K562 (cell line): ENCODE measurements at regions not wholly inside any gene's neighbourhood (a gene's known extent, or its start where the extent isn't known, plus 50 kb on each side); places are given as distances from the start of the nearest gene placed in this dataset.

Experiments
- ATAC-seq: fragments of 200-7000 bp; cut with Tn5 transposase; 3 replicates; pipeline ENCODE4 v1.9.1; 2020; ENCODE audit warnings: moderate library complexity
- BruUV-seq: library from RNA; stranded (reverse); fragments of 400-500 nt; replicated peaks from 2 replicates; lab custom pipeline; 2021; lab: Mats Ljungman, UMichigan
- CTCF ChIA-PET: fragments of 300-600 bp; formaldehyde crosslinking; extraction: SDS; loops from one replicate; lab custom pipeline; 2021; ENCODE audit warnings: low intra/inter-chr PET ratio; lab: Yijun Ruan, JAX
- POLR2A ChIA-PET: fragments of 300-600, 350-650 bp; sonication (Branson Sonifier 250); formaldehyde crosslinking; extraction: SDS; loops from one replicate; lab custom pipeline; 2021; ENCODE audit warnings: antibody characterized with exemption, inconsistent platforms; lab: Yijun Ruan, JAX
- DNase-seq, 4 experiments: peaks; one replicate each; pipeline versions ENCODE4 v3.0.0 to v3.0.0-alpha.2; 2011 to 2018; ENCODE audit warnings: low spot score in 3 of 4, mixed read lengths in 3 of 4; ENCODE audit errors: extremely low read depth in 1 of 4
- FAIRE-seq: peaks from 2 replicates; lab custom pipeline; 2011; peaks lifted over from hg19 to GRCh38; lab: Jason Lieb, UNC
- H2AFZ ChIP-seq: 2 replicates; pipeline ENCODE4 v1.6.0; 2011; ENCODE audit warnings: low read depth, low read length, control low read depth, inconsistent platforms
- H3K27ac ChIP-seq: fragments of 200-600 bp; 3 replicates; pipeline ENCODE4 v1.8.0; 2011; ENCODE audit warnings: low read depth, mild to moderate bottlenecking, control low read depth, inconsistent platforms, low read length, moderate library complexity, mixed read lengths; ENCODE audit errors: extremely low read depth
- H3K27me3 ChIP-seq, 2 experiments: fragments of 300-600 bp in 1 of 2; 2 replicates in 1 of 2; 3 replicates in 1 of 2; pipeline versions ENCODE4 v1.6.0 to v1.8.0; 2011; ENCODE audit warnings: inconsistent platforms in 2 of 2, low read length in 2 of 2, mild to moderate bottlenecking in 1 of 2, mixed read lengths in 1 of 2, moderate library complexity in 1 of 2; ENCODE audit not compliant: control insufficient read depth in 2 of 2, insufficient read depth in 2 of 2
- H3K36me3 ChIP-seq: fragments of 300-600 bp; 3 replicates; pipeline ENCODE4 v1.8.0; 2011; ENCODE audit warnings: mild to moderate bottlenecking, low read length, inconsistent platforms; ENCODE audit not compliant: control insufficient read depth, insufficient read depth
- H3K4me1 ChIP-seq, 2 experiments: fragments of 200-600 bp in 1 of 2; replicated peaks in 1 of 2; 2 replicates in 1 of 2; 3 replicates in 1 of 2; pipeline versions ENCODE4 v1.5.1 to v1.8.0; 2011; ENCODE audit warnings: inconsistent platforms in 2 of 2, low read length in 2 of 2, mild to moderate bottlenecking in 1 of 2, mixed read lengths in 1 of 2, moderate library complexity in 1 of 2; ENCODE audit not compliant: control insufficient read depth in 2 of 2, insufficient read depth in 2 of 2
- H3K4me2 ChIP-seq: 2 replicates; pipeline ENCODE4 v1.6.1; 2011; ENCODE audit warnings: low read length, control low read depth, inconsistent platforms, mixed read lengths; ENCODE audit not compliant: insufficient read depth
- H3K4me3 ChIP-seq: fragments of 200-600 bp; sonication (generic), shearing (Covaris generic); 2 replicates; pipeline ENCODE4 v1.5.1; 2016; ENCODE audit warnings: control low read depth, inconsistent platforms
- H3K79me2 ChIP-seq: fragments of 200-600 bp; 3 replicates; pipeline ENCODE4 v1.8.0; 2011; ENCODE audit warnings: low read length, inconsistent platforms; ENCODE audit not compliant: control insufficient read depth, insufficient read depth
- H3K9ac ChIP-seq, 2 experiments: 2 replicates each; pipeline versions ENCODE4 v1.6.0 to v1.6.1; 2011; ENCODE audit warnings: low read depth in 2 of 2, low read length in 2 of 2, control low read depth in 1 of 2, inconsistent platforms in 1 of 2, mild to moderate bottlenecking in 1 of 2, mixed read lengths in 1 of 2; ENCODE audit not compliant: insufficient read depth in 1 of 2
- H3K9me1 ChIP-seq: one replicate; pipeline ENCODE4 v1.6.0; 2011; ENCODE audit warnings: inconsistent platforms, mild to moderate bottlenecking, low read length, moderate library complexity; ENCODE audit not compliant: control insufficient read depth, insufficient read depth
- H3K9me3 ChIP-seq: replicated peaks from 2 replicates; pipeline ENCODE4 v1.5.1; 2011; ENCODE audit warnings: low read depth, low read length, inconsistent platforms; ENCODE audit not compliant: control insufficient read depth, insufficient read depth
- H4K20me1 ChIP-seq: replicated peaks from 2 replicates; pipeline ENCODE4 v1.6.1; 2011; ENCODE audit warnings: low read length, inconsistent platforms, mixed read lengths; ENCODE audit not compliant: control insufficient read depth, insufficient read depth
- CTCF ChIP-seq, 3 experiments: IDR thresholded peaks in 2 of 3; conservative IDR thresholded peaks in 1 of 3; 2 replicates each; pipeline ENCODE4 v1.5.1; 2011 to 2012; ENCODE audit warnings: low read length in 3 of 3, mild to moderate bottlenecking in 3 of 3, control low read depth in 2 of 3, improper control_type of control experiment in 1 of 3, inconsistent platforms in 1 of 3, low read depth in 1 of 3, mixed read lengths in 1 of 3, moderate library complexity in 1 of 3; ENCODE audit not compliant: insufficient read depth in 2 of 3
- ELK1 ChIP-seq: sonication (generic); formaldehyde crosslinking; IDR thresholded peaks from 2 replicates; pipeline ENCODE4 v1.8.1; 2022; ENCODE audit warnings: missing genetic modification reagents
- FUS ChIP-seq: fragments of 200-400 bp; formaldehyde crosslinking; optimal IDR thresholded peaks from 2 replicates; pipeline ENCODE3; 2017; ENCODE audit warnings: low read depth, low read length
- KDM1A ChIP-seq, 2 experiments: fragments of 450-650 bp; IDR thresholded peaks; 2 replicates each; pipeline ENCODE4 v1.6.1; 2016; ENCODE audit warnings: mild to moderate bottlenecking in 2 of 2
- KLF6 ChIP-seq: fragments of 250-450 bp; sonication (Bioruptor Pico); IDR thresholded peaks from 2 replicates; pipeline ENCODE4 v1.4.0; 2020; ENCODE audit warnings: mild to moderate bottlenecking, moderate library complexity, borderline replicate concordance
- MIER1 ChIP-seq: fragments of 450-650 bp; IDR thresholded peaks from 2 replicates; pipeline ENCODE4 v1.6.1; 2016; ENCODE audit warnings: antibody characterized with exemption, mild to moderate bottlenecking, low read depth
- NFRKB ChIP-seq: fragments of 450-650 bp; IDR thresholded peaks from 2 replicates; pipeline ENCODE4 v1.6.1; 2016; ENCODE audit warnings: low read depth
- NRF1 ChIP-seq, 2 experiments: fragments of 450-650 bp; IDR thresholded peaks in 1 of 2; conservative IDR thresholded peaks in 1 of 2; 2 replicates each; pipeline ENCODE4 v1.6.1; 2014; ENCODE audit warnings: mild to moderate bottlenecking in 2 of 2
- SRSF7 ChIP-seq: fragments of 200-400 bp; formaldehyde crosslinking; optimal IDR thresholded peaks from 2 replicates; pipeline ENCODE3; 2017; ENCODE audit warnings: mild to moderate bottlenecking, low read depth, low read length
- U2AF2 ChIP-seq: fragments of 200-400 bp; formaldehyde crosslinking; optimal IDR thresholded peaks from 2 replicates; pipeline ENCODE3; 2017; ENCODE audit warnings: low read depth, mild to moderate bottlenecking, low read length
- ZNF277 ChIP-seq: fragments of 250-450 bp; sonication (Bioruptor Pico); IDR thresholded peaks from 2 replicates; pipeline ENCODE4 v1.8.0; 2022; ENCODE audit warnings: inconsistent platforms, mild to moderate bottlenecking, moderate library complexity, borderline replicate concordance
- WGBS: fragments of 100-300 bp; shearing (Covaris generic); methylation state at CpG from one replicate; pipeline ENCODE4 v1.1.6; 2016; ENCODE audit warnings: low coverage, mixed read lengths; ENCODE audit not compliant: insufficient coverage; ENCODE audit errors: missing lambda C conversion rate; 5-methylcytosine and 5-hydroxymethylcytosine counted together
- in situ Hi-C: fragments of 300-500 bp; cut with MboI; formaldehyde crosslinking; loops from 4 replicates; pipeline ENCODE4 v1.15.0; 2018; ENCODE audit warnings: inconsistent platforms, mixed read lengths
- intact Hi-C: fragments of 100-400 bp; cut with micrococcal nuclease; formaldehyde crosslinking; loops from 2 replicates; pipeline ENCODE4 v1.14.2; 2022

- Histone ChIP-seq H3K27me3 (no peaks in the 10 kb centered on the region; a peak in 1 of 5 replicates), H4K20me1 (no peaks in the 10 kb centered on the region), H3K4me3 (no peak overlapping the region), H3K27ac (no peak overlapping the region), H3K9me3 (no peaks in the 10 kb centered on the region), H2AFZ (no peak overlapping the region), H3K79me2 (no peaks in the 10 kb centered on the region), H3K4me1 (no peaks in the 10 kb centered on the region), H3K4me2 (no peak overlapping the region), H3K9ac (no peak overlapping the region), H3K9me1 (no peaks in the 10 kb centered on the region), H3K36me3 (no peaks in the 10 kb centered on the region)
- ChIA-PET POLR2A (interaction anchor here (0.8 kb wide), 1 partner anchor 1566 kb away, joined by 3 read pairs; no protein-coding TSS in a partner anchor), CTCF (no interaction called here)
- in situ Hi-C loops (no loop called here), intact Hi-C loops (no loop called here)
- FAIRE-seq: no peak
- BruUV-seq: no TSS peak
- no peak for ATAC-seq
- 3% methylated on average over 6 of the region's 6 CpGs for WGBS
- no peak for TF ChIP-seq ELK1 (CRISPR knock-in tag)
- DNase-seq: no peak
Measured at GRCh38 chr12:28851781-28852180, 297.3 kb upstream of the FAR2 start.

- intact Hi-C loops: no loop called here
- H3K9me1 ChIP-seq: no peaks in the 10 kb centered on the region
- no peak for FAIRE-seq
- ChIA-PET CTCF (no interaction called here), POLR2A (no interaction called here)
- no peaks in the 10 kb centered on the region for H3K4me1 ChIP-seq
- H4K20me1 ChIP-seq: no peaks in the 10 kb centered on the region
- H3K9me3 ChIP-seq: no peaks in the 10 kb centered on the region
- no peaks in the 10 kb centered on the region; a peak in 1 of 5 replicates for H3K27me3 ChIP-seq
- no peak overlapping the region for H2AFZ ChIP-seq
- DNase-seq: no peak
- no peaks in the 10 kb centered on the region for H3K79me2 ChIP-seq
- no peak overlapping the region for H3K9ac ChIP-seq
- no peak overlapping the region for H3K27ac ChIP-seq
- 2% methylated on average over 3 of the region's 4 CpGs for WGBS
- in situ Hi-C loops: no loop called here
- ATAC-seq: no peak
- H3K4me3 ChIP-seq: no peak overlapping the region
- H3K4me2 ChIP-seq: no peak overlapping the region
- no peaks in the 10 kb centered on the region for H3K36me3 ChIP-seq
- BruUV-seq: no TSS peak
- TF ChIP-seq FUS (no peak), KLF6 (CRISPR knock-in tag) (no peak), SRSF7 (no peak), U2AF2 (no peak), ZNF277 (CRISPR knock-in tag) (no peak), CTCF (IDR thresholded peaks at IDR 0.05 in 2 of 3, conservative IDR thresholded peaks at IDR 0.05 in 1 of 3; ENCODE audit: insufficient read depth in 2 of 3, low read depth in 1 of 3, low read length in 3 of 3) (no peak), NRF1 (conservative IDR thresholded peaks at IDR 0.05 in 1 of 2, IDR thresholded peaks at IDR 0.05 in 1 of 2) (no peak), NFRKB (no peak), KDM1A (IDR thresholded peaks at IDR 0.05) (no peak), MIER1 (no peak)
Measured at GRCh38 chr12:28855761-28856310, 293.2 kb upstream of the FAR2 start.
